GM20000 (cell line): ENCODE measurements at regions not wholly inside any gene's neighbourhood (a gene's known extent, or its start where the extent isn't known, plus 50 kb on each side); places are given as distances from the start of the nearest gene placed in this dataset.

Source experiments
- DNase-seq: peaks from one replicate; pipeline ENCODE4 v3.0.0; 2012; ENCODE audit warnings: low spot score
- TF ChIP-seq, protein P1 (sequence below): IDR thresholded peaks from 2 replicates; pipeline ENCODE4 v1.5.1; 2012; ENCODE audit warnings: mild to moderate bottlenecking, control low read depth; ENCODE audit errors: extremely low read depth, missing control alignments

- TF ChIP-seq, protein P1, sequence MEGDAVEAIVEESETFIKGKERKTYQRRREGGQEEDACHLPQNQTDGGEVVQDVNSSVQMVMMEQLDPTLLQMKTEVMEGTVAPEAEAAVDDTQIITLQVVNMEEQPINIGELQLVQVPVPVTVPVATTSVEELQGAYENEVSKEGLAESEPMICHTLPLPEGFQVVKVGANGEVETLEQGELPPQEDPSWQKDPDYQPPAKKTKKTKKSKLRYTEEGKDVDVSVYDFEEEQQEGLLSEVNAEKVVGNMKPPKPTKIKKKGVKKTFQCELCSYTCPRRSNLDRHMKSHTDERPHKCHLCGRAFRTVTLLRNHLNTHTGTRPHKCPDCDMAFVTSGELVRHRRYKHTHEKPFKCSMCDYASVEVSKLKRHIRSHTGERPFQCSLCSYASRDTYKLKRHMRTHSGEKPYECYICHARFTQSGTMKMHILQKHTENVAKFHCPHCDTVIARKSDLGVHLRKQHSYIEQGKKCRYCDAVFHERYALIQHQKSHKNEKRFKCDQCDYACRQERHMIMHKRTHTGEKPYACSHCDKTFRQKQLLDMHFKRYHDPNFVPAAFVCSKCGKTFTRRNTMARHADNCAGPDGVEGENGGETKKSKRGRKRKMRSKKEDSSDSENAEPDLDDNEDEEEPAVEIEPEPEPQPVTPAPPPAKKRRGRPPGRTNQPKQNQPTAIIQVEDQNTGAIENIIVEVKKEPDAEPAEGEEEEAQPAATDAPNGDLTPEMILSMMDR = no peak
- no peak for DNase-seq
These were observed 144.9 kb upstream of the SESN3 start for GRCh38 chr11:95375886-95376285.

GRCh38 chr11:95375451-95375850 is 144.4 kb upstream of the SESN3 start:
- no peak for DNase-seq
- TF ChIP-seq, protein P1 = no peak

GRCh38 chr11:95374105-95374504 is 143.1 kb upstream of the SESN3 start:
- TF ChIP-seq, protein P1 = no peak
- DNase-seq = no peak

- TF ChIP-seq, protein P1 = no peak
- DNase-seq = no peak
These were observed 142.2 kb upstream of the SESN3 start for GRCh38 chr11:95373241-95373640.

- TF ChIP-seq, protein P1 = no peak
- no peak for DNase-seq
These were observed 141.2 kb upstream of the SESN3 start for GRCh38 chr11:95372097-95372656.

DNA sequence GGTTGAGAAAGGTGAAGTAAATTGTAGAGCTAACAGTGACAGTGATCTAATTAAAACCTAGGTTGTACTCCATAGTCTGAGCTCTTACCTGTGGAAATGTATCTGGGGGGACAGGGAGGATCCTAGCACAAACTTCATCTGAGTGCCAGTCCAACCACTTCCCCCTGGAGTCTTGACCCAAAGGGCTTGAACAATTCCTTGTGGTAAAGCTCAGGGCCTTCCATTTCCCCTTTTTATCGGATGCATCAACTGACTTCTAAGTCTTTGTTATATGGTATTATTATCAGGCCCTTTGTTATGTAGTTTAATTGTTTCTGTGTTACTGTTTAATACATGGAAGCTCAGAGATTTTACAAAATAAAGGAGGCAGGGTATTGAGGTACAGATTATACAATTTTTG is 140.2 kb upstream of the SESN3 start:
- TF ChIP-seq, protein P1 = no peak
- DNase-seq = no peak

DNA sequence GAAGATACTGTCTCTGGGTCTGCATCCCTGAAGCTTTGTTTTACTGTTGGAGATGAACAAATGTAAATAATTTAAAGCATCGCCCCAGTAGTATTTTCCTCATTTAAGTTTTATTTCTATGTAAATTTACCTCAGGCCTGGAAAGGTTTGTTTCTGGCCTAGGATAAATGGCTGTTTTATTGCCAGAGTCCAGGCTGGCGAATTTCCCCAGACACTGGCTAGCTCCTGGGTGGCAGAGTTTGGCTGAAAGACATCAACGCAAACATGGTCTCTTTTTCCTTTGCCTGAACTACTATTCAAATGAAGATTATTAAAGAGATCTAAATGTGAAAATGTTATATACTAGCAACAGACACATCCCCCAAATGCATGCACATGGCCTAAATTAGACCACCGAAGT is 136.7 kb upstream of the SESN3 start:
- DNase-seq = no peak
- TF ChIP-seq, protein P1 = no peak
